C4-2B (cell line): ENCODE measurements at regions not wholly inside any gene's neighbourhood (a gene's known extent, or its start where the extent isn't known, plus 50 kb on each side); places are given as distances from the start of the nearest gene placed in this dataset.

ENCODE experiments used
- ZFX ChIP-seq: fragments of 450-650 bp; IDR thresholded peaks from 2 replicates; pipeline ENCODE4 v1.6.1; 2017
- TF ChIP-seq, protein P1 (sequence below): fragments of 450-650 bp; conservative IDR thresholded peaks from 2 replicates; pipeline ENCODE4 v1.5.1; 2017; ENCODE audit warnings: mild to moderate bottlenecking

DNA sequence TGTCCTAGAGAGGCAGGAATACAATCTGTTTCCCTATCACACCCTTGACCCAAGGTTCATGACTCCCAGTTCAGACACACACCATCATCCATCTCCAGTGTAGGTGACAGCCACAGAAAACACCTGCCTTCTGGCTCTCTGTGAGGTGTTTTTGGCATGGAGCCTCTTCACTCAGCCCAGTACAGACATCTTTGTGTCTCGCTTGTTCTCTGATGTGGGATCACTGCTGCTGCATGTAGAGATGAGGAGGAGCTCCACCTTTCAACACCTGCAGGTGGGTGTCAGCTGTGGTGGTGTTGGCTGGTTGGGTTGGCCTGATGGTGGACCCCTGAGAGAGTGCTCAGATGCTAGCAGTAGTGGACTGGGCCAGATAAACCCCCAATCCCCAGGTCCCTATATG, 916.7 kb upstream of the B3GALT2 start:
- TF ChIP-seq, protein P1, sequence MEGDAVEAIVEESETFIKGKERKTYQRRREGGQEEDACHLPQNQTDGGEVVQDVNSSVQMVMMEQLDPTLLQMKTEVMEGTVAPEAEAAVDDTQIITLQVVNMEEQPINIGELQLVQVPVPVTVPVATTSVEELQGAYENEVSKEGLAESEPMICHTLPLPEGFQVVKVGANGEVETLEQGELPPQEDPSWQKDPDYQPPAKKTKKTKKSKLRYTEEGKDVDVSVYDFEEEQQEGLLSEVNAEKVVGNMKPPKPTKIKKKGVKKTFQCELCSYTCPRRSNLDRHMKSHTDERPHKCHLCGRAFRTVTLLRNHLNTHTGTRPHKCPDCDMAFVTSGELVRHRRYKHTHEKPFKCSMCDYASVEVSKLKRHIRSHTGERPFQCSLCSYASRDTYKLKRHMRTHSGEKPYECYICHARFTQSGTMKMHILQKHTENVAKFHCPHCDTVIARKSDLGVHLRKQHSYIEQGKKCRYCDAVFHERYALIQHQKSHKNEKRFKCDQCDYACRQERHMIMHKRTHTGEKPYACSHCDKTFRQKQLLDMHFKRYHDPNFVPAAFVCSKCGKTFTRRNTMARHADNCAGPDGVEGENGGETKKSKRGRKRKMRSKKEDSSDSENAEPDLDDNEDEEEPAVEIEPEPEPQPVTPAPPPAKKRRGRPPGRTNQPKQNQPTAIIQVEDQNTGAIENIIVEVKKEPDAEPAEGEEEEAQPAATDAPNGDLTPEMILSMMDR, result no peak
- no peak for TF ChIP-seq ZFX
